K562 (cell line): ENCODE measurements at regions not wholly inside any gene's neighbourhood (a gene's known extent, or its start where the extent isn't known, plus 50 kb on each side); places are given as distances from the start of the nearest gene placed in this dataset.

Source experiments
- ATAC-seq: fragments of 200-7000 bp; cut with Tn5 transposase; 3 replicates; pipeline ENCODE4 v1.9.1; 2020; ENCODE audit warnings: moderate library complexity
- BruUV-seq: library from RNA; stranded (reverse); fragments of 400-500 nt; replicated peaks from 2 replicates; lab custom pipeline; 2021; lab: Mats Ljungman, UMichigan
- CTCF ChIA-PET: fragments of 300-600 bp; formaldehyde crosslinking; extraction: SDS; loops from one replicate; lab custom pipeline; 2021; ENCODE audit warnings: low intra/inter-chr PET ratio; lab: Yijun Ruan, JAX
- POLR2A ChIA-PET: fragments of 300-600, 350-650 bp; sonication (Branson Sonifier 250); formaldehyde crosslinking; extraction: SDS; loops from one replicate; lab custom pipeline; 2021; ENCODE audit warnings: antibody characterized with exemption, inconsistent platforms; lab: Yijun Ruan, JAX
- DNase-seq, 4 experiments: peaks; one replicate each; pipeline versions ENCODE4 v3.0.0 to v3.0.0-alpha.2; 2011 to 2018; ENCODE audit warnings: low spot score in 3 of 4, mixed read lengths in 3 of 4; ENCODE audit errors: extremely low read depth in 1 of 4
- FAIRE-seq: peaks from 2 replicates; lab custom pipeline; 2011; peaks lifted over from hg19 to GRCh38; lab: Jason Lieb, UNC
- H2AFZ ChIP-seq: 2 replicates; pipeline ENCODE4 v1.6.0; 2011; ENCODE audit warnings: low read depth, low read length, control low read depth, inconsistent platforms
- H3K27ac ChIP-seq: fragments of 200-600 bp; 3 replicates; pipeline ENCODE4 v1.8.0; 2011; ENCODE audit warnings: low read depth, mild to moderate bottlenecking, control low read depth, inconsistent platforms, low read length, moderate library complexity, mixed read lengths; ENCODE audit errors: extremely low read depth
- H3K27me3 ChIP-seq, 2 experiments: fragments of 300-600 bp in 1 of 2; 2 replicates in 1 of 2; 3 replicates in 1 of 2; pipeline versions ENCODE4 v1.6.0 to v1.8.0; 2011; ENCODE audit warnings: inconsistent platforms in 2 of 2, low read length in 2 of 2, mild to moderate bottlenecking in 1 of 2, mixed read lengths in 1 of 2, moderate library complexity in 1 of 2; ENCODE audit not compliant: control insufficient read depth in 2 of 2, insufficient read depth in 2 of 2
- H3K36me3 ChIP-seq: fragments of 300-600 bp; 3 replicates; pipeline ENCODE4 v1.8.0; 2011; ENCODE audit warnings: mild to moderate bottlenecking, low read length, inconsistent platforms; ENCODE audit not compliant: control insufficient read depth, insufficient read depth
- H3K4me1 ChIP-seq, 2 experiments: fragments of 200-600 bp in 1 of 2; replicated peaks in 1 of 2; 2 replicates in 1 of 2; 3 replicates in 1 of 2; pipeline versions ENCODE4 v1.5.1 to v1.8.0; 2011; ENCODE audit warnings: inconsistent platforms in 2 of 2, low read length in 2 of 2, mild to moderate bottlenecking in 1 of 2, mixed read lengths in 1 of 2, moderate library complexity in 1 of 2; ENCODE audit not compliant: control insufficient read depth in 2 of 2, insufficient read depth in 2 of 2
- H3K4me2 ChIP-seq: 2 replicates; pipeline ENCODE4 v1.6.1; 2011; ENCODE audit warnings: low read length, control low read depth, inconsistent platforms, mixed read lengths; ENCODE audit not compliant: insufficient read depth
- H3K4me3 ChIP-seq: fragments of 200-600 bp; sonication (generic), shearing (Covaris generic); 2 replicates; pipeline ENCODE4 v1.5.1; 2016; ENCODE audit warnings: control low read depth, inconsistent platforms
- H3K79me2 ChIP-seq: fragments of 200-600 bp; 3 replicates; pipeline ENCODE4 v1.8.0; 2011; ENCODE audit warnings: low read length, inconsistent platforms; ENCODE audit not compliant: control insufficient read depth, insufficient read depth
- H3K9ac ChIP-seq, 2 experiments: 2 replicates each; pipeline versions ENCODE4 v1.6.0 to v1.6.1; 2011; ENCODE audit warnings: low read depth in 2 of 2, low read length in 2 of 2, control low read depth in 1 of 2, inconsistent platforms in 1 of 2, mild to moderate bottlenecking in 1 of 2, mixed read lengths in 1 of 2; ENCODE audit not compliant: insufficient read depth in 1 of 2
- H3K9me1 ChIP-seq: one replicate; pipeline ENCODE4 v1.6.0; 2011; ENCODE audit warnings: inconsistent platforms, mild to moderate bottlenecking, low read length, moderate library complexity; ENCODE audit not compliant: control insufficient read depth, insufficient read depth
- H3K9me3 ChIP-seq: replicated peaks from 2 replicates; pipeline ENCODE4 v1.5.1; 2011; ENCODE audit warnings: low read depth, low read length, inconsistent platforms; ENCODE audit not compliant: control insufficient read depth, insufficient read depth
- H4K20me1 ChIP-seq: replicated peaks from 2 replicates; pipeline ENCODE4 v1.6.1; 2011; ENCODE audit warnings: low read length, inconsistent platforms, mixed read lengths; ENCODE audit not compliant: control insufficient read depth, insufficient read depth
- ATF7 ChIP-seq: fragments of 450-650 bp; IDR thresholded peaks from 2 replicates; pipeline ENCODE4 v1.7.1; 2014; ENCODE audit warnings: mild to moderate bottlenecking, moderate library complexity
- C11orf30 ChIP-seq: fragments of 450-650 bp; IDR thresholded peaks from 2 replicates; pipeline ENCODE4 v1.6.1; 2016; ENCODE audit warnings: low read depth, mild to moderate bottlenecking
- CHCHD3 ChIP-seq: fragments of 250-450 bp; sonication (Bioruptor Pico); IDR thresholded peaks from 2 replicates; pipeline ENCODE4 v2.1.2; 2022; ENCODE audit warnings: mild to moderate bottlenecking
- ETS2 ChIP-seq: IDR thresholded peaks from 2 replicates; pipeline ENCODE4 v1.6.1; 2016; ENCODE audit warnings: borderline replicate concordance, missing genetic modification characterization, mild to moderate bottlenecking, moderate library complexity, missing compliant biosample characterization; ENCODE audit not compliant: poor library complexity, severe bottlenecking
- EZH2 ChIP-seq: IDR thresholded peaks from 2 replicates; pipeline ENCODE4 v1.6.1; 2012; ENCODE audit warnings: low read depth, mild to moderate bottlenecking, inconsistent platforms, low read length, borderline replicate concordance
- FOXA1 ChIP-seq: fragments of 450-650 bp; IDR thresholded peaks from 2 replicates; pipeline ENCODE4 v1.6.1; 2016; ENCODE audit warnings: mild to moderate bottlenecking, borderline replicate concordance
- FOXA3 ChIP-seq, 2 experiments: fragments of 450-650 bp in 1 of 2; sonication (generic) in 1 of 2; formaldehyde crosslinking; IDR thresholded peaks in 1 of 2; conservative IDR thresholded peaks in 1 of 2; 2 replicates each; pipeline versions ENCODE4 v1.4.0 to v1.8.0; 2020 to 2022; ENCODE audit warnings: mild to moderate bottlenecking in 2 of 2, missing genetic modification reagents in 1 of 2
- HLTF ChIP-seq: fragments of 450-650 bp; IDR thresholded peaks from 2 replicates; pipeline ENCODE4 v1.6.1; 2016
- IRF2 ChIP-seq: sonication (generic); formaldehyde crosslinking; IDR thresholded peaks from 2 replicates; pipeline ENCODE4 v1.8.1; 2022; ENCODE audit warnings: mild to moderate bottlenecking, missing genetic modification reagents
- LARP7 ChIP-seq: fragments of 450-650 bp; IDR thresholded peaks from 2 replicates; pipeline ENCODE4 v1.6.1; 2016
- NCOA1 ChIP-seq: fragments of 450-650 bp; IDR thresholded peaks from 2 replicates; pipeline ENCODE4 v1.6.1; 2016; ENCODE audit warnings: low read depth
- NR0B1 ChIP-seq: fragments of 450-650 bp; IDR thresholded peaks from one replicate; pipeline ENCODE4 v1.6.1; 2018; ENCODE audit warnings: mild to moderate bottlenecking, moderate library complexity; ENCODE audit not compliant: partially characterized antibody
- PHTF2 ChIP-seq: fragments of 250-450 bp; sonication (Bioruptor Pico); IDR thresholded peaks from 2 replicates; pipeline ENCODE4 v1.5.0; 2021; ENCODE audit warnings: mild to moderate bottlenecking
- PRPF4 ChIP-seq: fragments of 200-400 bp; formaldehyde crosslinking; IDR thresholded peaks from one replicate; pipeline ENCODE4 v1.6.1; 2017; ENCODE audit warnings: low read length, low read depth, mild to moderate bottlenecking; ENCODE audit not compliant: insufficient read depth, poor library complexity, severe bottlenecking
- PYGO2 ChIP-seq: fragments of 450-650 bp; IDR thresholded peaks from 2 replicates; pipeline ENCODE4 v1.6.1; 2016; ENCODE audit warnings: mild to moderate bottlenecking, missing genetic modification characterization, moderate library complexity, missing compliant biosample characterization
- TFAM ChIP-seq: fragments of 250-450 bp; sonication (Bioruptor Pico); conservative IDR thresholded peaks from 2 replicates; pipeline ENCODE4 v1.5.0; 2021; ENCODE audit warnings: mild to moderate bottlenecking, moderate library complexity
- ZBTB26 ChIP-seq: fragments of 450-650 bp; formaldehyde crosslinking; IDR thresholded peaks from 2 replicates; pipeline ENCODE4 v1.4.0; 2022; ENCODE audit warnings: missing genetic modification characterization
- ZKSCAN8 ChIP-seq: fragments of 200-800 bp; sonication (Bioruptor generic); IDR thresholded peaks from 2 replicates; pipeline ENCODE4 v1.6.1; 2016; ENCODE audit warnings: missing genetic modification characterization, missing compliant biosample characterization
- WGBS: fragments of 100-300 bp; shearing (Covaris generic); methylation state at CpG from one replicate; pipeline ENCODE4 v1.1.6; 2016; ENCODE audit warnings: low coverage, mixed read lengths; ENCODE audit not compliant: insufficient coverage; ENCODE audit errors: missing lambda C conversion rate; 5-methylcytosine and 5-hydroxymethylcytosine counted together
- in situ Hi-C: fragments of 300-500 bp; cut with MboI; formaldehyde crosslinking; loops from 4 replicates; pipeline ENCODE4 v1.15.0; 2018; ENCODE audit warnings: inconsistent platforms, mixed read lengths
- intact Hi-C: fragments of 100-400 bp; cut with micrococcal nuclease; formaldehyde crosslinking; loops from 2 replicates; pipeline ENCODE4 v1.14.2; 2022
- TF ChIP-seq, protein P1 (sequence below): fragments of 250-450 bp; sonication (Bioruptor Pico); IDR thresholded peaks from 2 replicates; pipeline ENCODE4 v1.5.0; 2021; ENCODE audit warnings: mild to moderate bottlenecking, borderline replicate concordance

DNA sequence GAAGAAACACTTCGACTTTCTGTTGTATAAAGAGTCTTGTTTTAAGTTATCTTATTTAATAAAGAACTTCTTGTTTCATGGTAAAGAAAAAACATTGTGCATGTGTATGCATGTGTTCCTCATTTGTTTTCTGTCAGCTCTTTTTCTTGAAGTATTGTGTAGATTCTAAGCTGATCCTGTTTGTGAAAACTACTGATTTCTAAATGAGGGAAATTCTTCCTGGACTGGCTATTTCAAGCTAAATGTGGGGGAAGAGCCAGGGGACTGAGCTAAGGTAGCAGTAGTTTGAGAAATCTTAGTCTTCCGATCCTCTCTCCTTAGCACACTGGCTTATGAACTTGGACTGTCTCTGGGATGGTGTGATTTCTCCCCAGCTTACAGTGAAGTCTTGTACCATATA is 56.4 kb upstream of the RBMS1 start:
- Histone ChIP-seq H3K9me3 (no peaks in the 10 kb centered on the region), H3K79me2 (no peaks in the 10 kb centered on the region), H3K9ac (no peak overlapping the region), H3K4me1 (no peaks in the 10 kb centered on the region), H3K27me3 (no peaks in the 10 kb centered on the region), H3K4me2 (no peak overlapping the region), H3K36me3 (no peaks in the 10 kb centered on the region), H3K9me1 (no peaks in the 10 kb centered on the region), H2AFZ (no peak overlapping the region), H3K4me3 (no peak overlapping the region), H3K27ac (no peak overlapping the region), H4K20me1 (no peaks in the 10 kb centered on the region)
- FAIRE-seq (no peak), ATAC-seq (no peak), DNase-seq (no peak)
- intact Hi-C loops (no loop called here), in situ Hi-C loops (no loop called here)
- POLR2A ChIA-PET = interaction anchor here (0.5 kb wide), 1 partner anchor 32 kb away, joined by 3 read pairs; no protein-coding TSS in a partner anchor
- 0% methylated on average over 2 of the region's 2 CpGs for WGBS
- no TSS peak for BruUV-seq
- CTCF ChIA-PET = no interaction called here
- TF ChIP-seq PHTF2 (CRISPR knock-in tag) = no peak
- no peak for TF ChIP-seq EZH2
- TF ChIP-seq IRF2 (CRISPR knock-in tag) = no peak
- no peak for TF ChIP-seq CHCHD3 (CRISPR knock-in tag)
- TF ChIP-seq FOXA3 (CRISPR knock-in tag; conservative IDR thresholded peaks at IDR 0.05 in 1 of 2, IDR thresholded peaks at IDR 0.05 in 1 of 2) = no peak
- no peak for TF ChIP-seq FOXA1
- TF ChIP-seq NCOA1 = no peak
- TF ChIP-seq TFAM (CRISPR knock-in tag) = no peak
- TF ChIP-seq PYGO2 (tag) = no peak
- TF ChIP-seq C11orf30 = no peak
- no peak for TF ChIP-seq ATF7
- TF ChIP-seq ETS2 (tag) = no peak
- TF ChIP-seq ZBTB26 (CRISPR knock-in tag) = no peak
- no peak for TF ChIP-seq ZKSCAN8
- TF ChIP-seq NR0B1 = no peak
- TF ChIP-seq LARP7 = no peak
- no peak for TF ChIP-seq HLTF
- TF ChIP-seq, protein P1, sequence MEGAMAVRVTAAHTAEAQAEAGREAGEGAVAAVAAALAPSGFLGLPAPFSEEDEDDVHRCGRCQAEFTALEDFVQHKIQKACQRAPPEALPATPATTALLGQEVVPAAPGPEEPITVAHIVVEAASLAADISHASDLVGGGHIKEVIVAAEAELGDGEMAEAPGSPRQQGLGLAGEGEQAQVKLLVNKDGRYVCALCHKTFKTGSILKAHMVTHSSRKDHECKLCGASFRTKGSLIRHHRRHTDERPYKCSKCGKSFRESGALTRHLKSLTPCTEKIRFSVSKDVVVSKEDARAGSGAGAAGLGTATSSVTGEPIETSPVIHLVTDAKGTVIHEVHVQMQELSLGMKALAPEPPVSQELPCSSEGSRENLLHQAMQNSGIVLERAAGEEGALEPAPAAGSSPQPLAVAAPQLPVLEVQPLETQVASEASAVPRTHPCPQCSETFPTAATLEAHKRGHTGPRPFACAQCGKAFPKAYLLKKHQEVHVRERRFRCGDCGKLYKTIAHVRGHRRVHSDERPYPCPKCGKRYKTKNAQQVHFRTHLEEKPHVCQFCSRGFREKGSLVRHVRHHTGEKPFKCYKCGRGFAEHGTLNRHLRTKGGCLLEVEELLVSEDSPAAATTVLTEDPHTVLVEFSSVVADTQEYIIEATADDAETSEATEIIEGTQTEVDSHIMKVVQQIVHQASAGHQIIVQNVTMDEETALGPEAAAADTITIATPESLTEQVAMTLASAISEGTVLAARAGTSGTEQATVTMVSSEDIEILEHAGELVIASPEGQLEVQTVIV (CRISPR knock-in tag) = no peak
- no peak for TF ChIP-seq PRPF4
